Fibroblast of pulmonary artery (primary cell): ENCODE measurements at regions not wholly inside any gene's neighbourhood (a gene's known extent, or its start where the extent isn't known, plus 50 kb on each side); places are given as distances from the start of the nearest gene placed in this dataset.

ENCODE experiments used
- DNase-seq: peaks from one replicate; pipeline ENCODE4 v3.0.0-alpha.2; 2010; ENCODE audit warnings: low read depth
- H3K4me3 ChIP-seq: replicated peaks from 2 replicates; pipeline ENCODE4 v1.5.1; 2011; ENCODE audit warnings: low read depth, mild to moderate bottlenecking, control low read depth, low read length, moderate library complexity
- TF ChIP-seq, protein P1 (sequence below): IDR thresholded peaks from 2 replicates; pipeline ENCODE4 v1.5.1; 2011; ENCODE audit warnings: mild to moderate bottlenecking, control low read depth, low read length, inconsistent platforms; ENCODE audit errors: missing control alignments

DNA sequence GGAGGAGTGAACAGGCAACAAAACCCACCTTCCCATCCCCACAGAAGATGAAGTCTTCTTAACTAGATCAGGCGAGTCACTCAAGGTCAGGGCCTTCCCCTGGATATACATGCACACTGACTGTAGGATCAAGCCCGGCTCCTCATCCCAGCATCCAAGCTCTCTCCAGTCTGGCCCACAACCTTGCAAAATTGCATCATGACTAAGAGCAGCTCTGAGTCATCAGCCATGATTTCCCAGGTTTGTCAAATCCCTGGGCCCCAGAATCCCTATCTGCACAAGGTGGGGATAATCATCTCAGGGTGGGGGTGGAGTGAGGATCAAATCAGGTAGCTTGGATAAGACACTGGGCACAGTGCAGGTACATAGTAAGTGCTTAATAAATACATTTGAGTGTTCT, 199.3 kb upstream of the GRIK3 start:
- H3K4me3 ChIP-seq, result no peak overlapping the region
- TF ChIP-seq, protein P1, sequence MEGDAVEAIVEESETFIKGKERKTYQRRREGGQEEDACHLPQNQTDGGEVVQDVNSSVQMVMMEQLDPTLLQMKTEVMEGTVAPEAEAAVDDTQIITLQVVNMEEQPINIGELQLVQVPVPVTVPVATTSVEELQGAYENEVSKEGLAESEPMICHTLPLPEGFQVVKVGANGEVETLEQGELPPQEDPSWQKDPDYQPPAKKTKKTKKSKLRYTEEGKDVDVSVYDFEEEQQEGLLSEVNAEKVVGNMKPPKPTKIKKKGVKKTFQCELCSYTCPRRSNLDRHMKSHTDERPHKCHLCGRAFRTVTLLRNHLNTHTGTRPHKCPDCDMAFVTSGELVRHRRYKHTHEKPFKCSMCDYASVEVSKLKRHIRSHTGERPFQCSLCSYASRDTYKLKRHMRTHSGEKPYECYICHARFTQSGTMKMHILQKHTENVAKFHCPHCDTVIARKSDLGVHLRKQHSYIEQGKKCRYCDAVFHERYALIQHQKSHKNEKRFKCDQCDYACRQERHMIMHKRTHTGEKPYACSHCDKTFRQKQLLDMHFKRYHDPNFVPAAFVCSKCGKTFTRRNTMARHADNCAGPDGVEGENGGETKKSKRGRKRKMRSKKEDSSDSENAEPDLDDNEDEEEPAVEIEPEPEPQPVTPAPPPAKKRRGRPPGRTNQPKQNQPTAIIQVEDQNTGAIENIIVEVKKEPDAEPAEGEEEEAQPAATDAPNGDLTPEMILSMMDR, result no peak
- no peak for DNase-seq

DNA sequence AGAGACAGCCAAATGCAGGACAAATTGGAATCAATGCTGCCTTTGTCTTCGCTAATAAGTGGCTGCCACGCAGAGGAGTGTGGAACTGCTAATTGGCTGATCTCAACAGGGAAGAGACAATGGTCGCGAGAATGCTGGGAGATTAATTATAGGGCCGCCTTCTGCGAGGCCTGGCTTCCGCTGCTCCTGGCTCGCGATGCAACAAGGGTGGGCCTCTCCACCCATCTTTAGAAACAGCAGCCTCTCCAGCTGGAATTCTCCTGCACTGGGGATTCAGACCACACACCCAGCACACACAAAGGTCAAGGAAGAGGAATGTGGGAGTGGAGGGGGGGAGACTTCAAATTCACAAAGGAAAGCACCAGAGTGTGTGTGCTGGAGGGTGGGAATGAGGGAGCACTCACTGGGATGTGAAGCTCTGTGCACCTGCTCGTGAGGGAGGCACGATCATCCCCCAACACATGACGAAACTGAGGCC, 200.7 kb upstream of the GRIK3 start:
- TF ChIP-seq, protein P1, result no peak
- H3K4me3 ChIP-seq, result no peak overlapping the region
- DNase-seq, result no peak

DNA sequence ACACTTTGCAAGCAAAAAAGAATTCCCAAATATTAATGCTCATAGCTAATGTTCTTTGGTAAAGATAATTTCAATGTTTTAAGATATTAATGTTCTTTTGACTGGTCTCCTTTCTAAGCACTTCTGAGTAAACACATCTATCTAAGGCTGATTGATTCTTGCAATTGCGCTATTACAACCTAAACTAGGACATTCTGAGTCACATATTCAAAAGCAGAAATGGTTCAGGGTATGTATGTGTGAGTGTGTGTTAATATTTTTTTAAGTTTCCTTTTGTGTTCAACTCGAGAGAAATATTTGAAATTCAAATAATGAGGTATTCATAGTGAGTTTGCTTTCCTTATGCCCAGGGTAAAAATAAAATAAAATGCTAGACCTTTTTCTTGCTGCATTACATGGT, 203.6 kb upstream of the GRIK3 start:
- no peak overlapping the region for H3K4me3 ChIP-seq
- TF ChIP-seq, protein P1, result no peak

DNA sequence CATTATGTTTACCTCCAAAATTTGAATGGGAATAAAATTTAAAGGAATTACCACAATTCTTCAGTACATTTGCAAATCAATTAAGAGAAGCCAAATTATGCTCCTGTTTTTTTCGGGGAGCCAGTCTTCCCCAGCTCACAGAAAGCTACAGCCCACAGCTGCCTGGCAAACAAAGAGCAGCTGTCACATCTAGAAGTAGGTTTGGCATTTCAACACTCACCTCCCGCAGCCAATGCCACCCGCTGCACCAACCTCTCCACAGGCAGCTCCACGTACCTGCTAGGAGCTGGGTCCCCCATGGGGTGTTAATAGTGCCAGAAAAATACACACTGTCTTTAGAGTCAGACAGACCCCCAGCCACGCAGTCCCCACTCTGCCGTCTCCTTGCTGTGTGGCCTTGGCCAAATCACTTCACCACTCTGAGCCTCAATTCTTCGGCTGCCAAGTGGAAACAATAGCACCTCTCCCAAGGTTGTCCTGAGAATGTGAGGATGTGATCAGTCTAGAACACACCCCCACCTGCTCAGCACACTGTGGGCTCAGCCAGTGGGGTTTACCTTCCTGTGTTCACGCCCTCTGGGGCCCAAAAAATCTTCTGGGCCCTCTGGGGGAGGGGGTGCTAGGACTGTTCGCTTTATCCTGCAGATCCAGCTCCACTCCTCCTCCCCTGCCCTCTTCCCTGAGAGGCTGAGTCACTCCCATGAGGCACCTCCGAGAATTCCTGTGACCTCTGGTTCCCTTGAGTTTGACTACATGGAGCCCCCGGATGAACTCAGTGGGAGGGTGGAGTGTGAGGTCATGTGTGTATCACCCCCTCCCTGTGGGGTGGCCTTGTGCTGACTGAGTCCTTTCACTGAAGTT, 204.3 kb upstream of the GRIK3 start:
- no peak for DNase-seq
- H3K4me3 ChIP-seq, result no peak overlapping the region
- TF ChIP-seq, protein P1, result no peak

More for the DNA sequence above, 203.6 kb upstream of the GRIK3 start:
- DNase-seq, result no peak

DNA sequence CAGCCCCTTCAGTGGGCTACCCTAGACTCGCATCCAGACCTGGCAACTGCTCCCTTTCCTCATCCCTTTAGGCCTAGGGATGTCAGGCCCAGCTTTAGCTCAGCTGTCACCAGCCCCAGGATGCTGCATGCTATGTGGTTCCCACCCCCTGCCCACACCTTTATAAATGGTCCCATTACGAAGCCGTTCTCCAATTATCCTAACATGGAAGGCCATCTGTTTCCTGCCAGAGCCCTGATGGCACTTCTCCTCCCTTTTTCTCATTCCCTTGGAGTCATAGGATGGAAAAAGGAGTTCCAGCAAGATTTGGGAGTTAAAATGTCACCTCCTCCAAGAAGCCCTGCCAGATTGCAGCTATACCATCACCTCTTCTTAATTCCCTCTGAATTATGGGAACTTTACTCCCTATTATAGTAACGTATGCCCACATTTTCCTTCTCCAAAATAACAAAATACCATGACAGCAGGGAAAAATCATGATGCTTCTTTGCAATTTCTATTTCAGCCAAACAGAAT, 205.0 kb upstream of the GRIK3 start:
- TF ChIP-seq, protein P1, result no peak
- DNase-seq, result no peak
- H3K4me3 ChIP-seq, result no peak overlapping the region

DNA sequence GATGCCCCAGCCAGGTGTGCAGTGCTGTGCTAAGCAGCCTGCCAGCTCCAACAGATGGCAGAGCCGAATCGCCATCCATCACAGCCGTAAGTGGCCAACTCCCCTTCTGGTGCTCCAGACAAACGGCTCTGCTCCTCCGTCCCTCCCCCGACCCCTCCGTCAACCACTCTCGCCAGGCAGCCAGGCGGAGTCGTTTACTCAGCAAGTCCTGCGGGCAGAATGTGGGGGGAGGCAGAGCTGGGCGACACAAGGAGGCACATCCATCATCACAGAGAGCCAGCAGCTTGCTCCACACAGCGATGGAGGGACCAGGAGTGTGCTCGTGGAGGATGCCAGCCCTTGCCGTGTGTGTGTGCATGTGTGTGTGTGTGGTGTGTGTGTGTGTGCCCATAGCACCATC, 206.6 kb upstream of the GRIK3 start:
- no peak overlapping the region for H3K4me3 ChIP-seq
- DNase-seq, result no peak
- TF ChIP-seq, protein P1, result no peak
